Pancreas (tissue), 10 donors: ENCODE measurements at regions not wholly inside any gene's neighbourhood (a gene's known extent, or its start where the extent isn't known, plus 50 kb on each side); places are given as distances from the start of the nearest gene placed in this dataset.

Experiments
- ATAC-seq, 4 donors: fragments of 200-7000 bp; cut with Tn5 transposase; one replicate each; pipeline versions ENCODE4 v1.8.0 to v1.9.1; 2020; ENCODE audit warnings: mild to moderate bottlenecking in 4 of 4, moderate library complexity in 4 of 4
- DNase-seq, 6 donors: peaks; one replicate each; pipeline ENCODE4 v3.0.0-alpha.2; 2020
- FAIRE-seq: peaks from 2 replicates; lab custom pipeline; 2012; peaks lifted over from hg19 to GRCh38; lab: Jason Lieb, UNC
- H3K27ac ChIP-seq, 4 donors: fragments of 200-600 bp; sonication (generic); 1 replicate in 3 of 4; 2 replicates in 1 of 4; pipeline versions ENCODE4 v1.5.0 to v1.8.0; 2020
- H3K27me3 ChIP-seq, 4 donors: fragments of 200-600 bp; one replicate each; pipeline ENCODE4 v1.8.0; 2021
- H3K36me3 ChIP-seq, 3 donors: fragments of 200-600 bp; sonication (generic) in 1 of 3; one replicate each; pipeline versions ENCODE4 v1.5.0 to v1.8.0; 2020 to 2021
- H3K4me1 ChIP-seq, 3 donors: fragments of 200-600 bp; one replicate each; pipeline ENCODE4 v1.8.0; 2021
- H3K4me3 ChIP-seq, 4 donors: fragments of 200-600 bp; sonication (generic) in 2 of 4; one replicate each; pipeline versions ENCODE4 v1.5.0 to v1.8.0; 2020 to 2021
- H3K9me3 ChIP-seq, 4 donors: fragments of 200-600 bp; one replicate each; pipeline ENCODE4 v1.8.0; 2021
- CTCF ChIP-seq, 4 donors: fragments of 200-600 bp; sonication (generic) in 3 of 4; IDR thresholded peaks; one replicate each; pipeline versions ENCODE4 v1.5.0 to v1.8.0; 2021; ENCODE audit warnings: antibody characterized with exemption in 4 of 4
- WGBS, 2 donors: extraction: QIAGEN DNeasy Blood & Tissue Kit; methylation state at CpG; one replicate each; pipeline ENCODE4 v1.1.7; 2013; 5-methylcytosine and 5-hydroxymethylcytosine counted together
- intact Hi-C, 3 donors: fragments of 100-400 bp; cut with DNase I; formaldehyde crosslinking; loops; one replicate each; pipeline versions ENCODE4 v1.11.1 to v1.14.2; 2022
- donor health status: healthy with polysubstance abuse.
- donor health status: DM: no; HTN: no; CAD: no; lungs with moderate emphysema.
- donor health status: DM: no; HTN: no; CAD: no.
- donor health status: control.
- donor health status: control.
- donor health status: Bipolar disorder and iron deficiency.
- donor health status: DM: yes; HTN: yes; CAD: no.
- donor health status: DM: no; HTN: no; CAD: no.
- donor health status: DM: no; HTN: no; CAD: no.
- donor health status: DM: yes; HTN: yes; CAD: no.

- no peak for FAIRE-seq
Observed at GRCh38 chr2:179355881-179356280, 91.2 kb upstream of the SESTD1 start.

GRCh38 chr2:179354739-179355537, 90.3 kb upstream of the SESTD1 start:
- H3K27me3 ChIP-seq, result no peaks in the 10 kb centered on the region
- no peaks in the 10 kb centered on the region for H3K36me3 ChIP-seq
- no peaks in the 10 kb centered on the region for H3K4me1 ChIP-seq
- no peak for TF ChIP-seq CTCF (IDR thresholded peaks at IDR 0.05)
- no peak for FAIRE-seq
- no peak for ATAC-seq
- no peak for DNase-seq
- H3K27ac ChIP-seq, result no peak overlapping the region
- 53 to 54% methylated on average over 1 of the region's 1 CpG for WGBS, 2 donors
- no peak overlapping the region for H3K4me3 ChIP-seq
- intact Hi-C loops, result no loop called here
- H3K9me3 ChIP-seq, result no peaks in the 10 kb centered on the region

More at GRCh38 chr2:179355881-179356280, 91.2 kb upstream of the SESTD1 start:
- no peak for ATAC-seq
- intact Hi-C loops, result no loop called here
- Histone ChIP-seq H3K9me3 (no peaks in the 10 kb centered on the region), H3K4me3 (no peak overlapping the region), H3K27me3 (no peaks in the 10 kb centered on the region), H3K36me3 (no peaks in the 10 kb centered on the region), H3K4me1 (no peaks in the 10 kb centered on the region), H3K27ac (no peak overlapping the region)
- 72 to 79% methylated on average over 4 of the region's 4 CpGs for WGBS, 2 donors
- TF ChIP-seq CTCF (IDR thresholded peaks at IDR 0.05), result no peak
- DNase-seq, result no peak

GRCh38 chr2:179354296-179354695, 89.7 kb upstream of the SESTD1 start:
- intact Hi-C loops, result no loop called here
- TF ChIP-seq CTCF (IDR thresholded peaks at IDR 0.05), result no peak
- 92 to 94% methylated on average over 4 of the region's 4 CpGs for WGBS, 2 donors
- Histone ChIP-seq H3K4me3 (no peak overlapping the region), H3K4me1 (no peaks in the 10 kb centered on the region), H3K27me3 (no peaks in the 10 kb centered on the region), H3K9me3 (no peaks in the 10 kb centered on the region), H3K27ac (no peak overlapping the region), H3K36me3 (no peaks in the 10 kb centered on the region)
- FAIRE-seq (no peak), ATAC-seq (no peak), DNase-seq (no peak)

GRCh38 chr2:179352181-179352580, 87.5 kb upstream of the SESTD1 start:
- Histone ChIP-seq H3K9me3 (no peaks in the 10 kb centered on the region), H3K27me3 (no peaks in the 10 kb centered on the region), H3K4me3 (no peak overlapping the region), H3K4me1 (no peaks in the 10 kb centered on the region), H3K36me3 (no peaks in the 10 kb centered on the region), H3K27ac (no peak overlapping the region)
- ATAC-seq (no peak), DNase-seq (no peak), FAIRE-seq (peak; percentile 9)
- intact Hi-C loops, result no loop called here
- 72 to 83% methylated on average over 2 of the region's 2 CpGs for WGBS, 2 donors
- no peak for TF ChIP-seq CTCF (IDR thresholded peaks at IDR 0.05)

- Histone ChIP-seq H3K27me3 (no peaks in the 10 kb centered on the region), H3K4me1 (no peaks in the 10 kb centered on the region), H3K36me3 (no peaks in the 10 kb centered on the region), H3K9me3 (no peaks in the 10 kb centered on the region), H3K4me3 (no peak overlapping the region), H3K27ac (no peak overlapping the region)
- ATAC-seq (no peak), FAIRE-seq (no peak), DNase-seq (no peak)
- 97 to 98% methylated on average over 2 of the region's 2 CpGs for WGBS, 2 donors
- TF ChIP-seq CTCF (IDR thresholded peaks at IDR 0.05), result no peak
- intact Hi-C loops, result no loop called here
Observed at GRCh38 chr2:179351057-179351456, 86.4 kb upstream of the SESTD1 start.
